ENCODE measurements at regions not wholly inside any gene's neighbourhood (a gene's known extent, or its start where the extent isn't known, plus 50 kb on each side); places are given as distances from the start of the nearest gene placed in this dataset.

- dilution Hi-C loops (cut with MboI; ENCODE audit: extremely low pct_ligation_motif_present, low sequenced_read_pairs): no loop called here
- no peaks in the 10 kb centered on the region for H4K20me1 ChIP-seq (replicated peaks; ENCODE audit: control insufficient read depth, extremely low read depth, insufficient read depth, low read length)
- H2AFZ ChIP-seq (ENCODE audit: low read depth, low read length): no peak overlapping the region
- H3K79me2 ChIP-seq (ENCODE audit: control insufficient read depth, insufficient read depth, low read length): no peaks in the 10 kb centered on the region
- no peaks in the 10 kb centered on the region for H3K36me3 ChIP-seq (ENCODE audit: control insufficient read depth in 2 of 2, extremely low read depth in 1 of 2, insufficient read depth in 2 of 2, low read length in 2 of 2)
- DNase-seq (ENCODE audit: low read depth, low spot score) (no peak), FAIRE-seq (no peak)
- CTCF ChIA-PET: no interaction called here
- no peaks in the 10 kb centered on the region for H3K4me1 ChIP-seq (ENCODE audit: control insufficient read depth, extremely low read depth, insufficient read depth, low read length)
- no peaks in the 10 kb centered on the region for H3K9me3 ChIP-seq (replicated peaks; ENCODE audit: control insufficient read depth, insufficient read depth, low read length)
- TF ChIP-seq MAX (IDR thresholded peaks at IDR 0.05; ENCODE audit: insufficient read depth, insufficient read length) (no peak), GATA2 (IDR thresholded peaks at IDR 0.05; ENCODE audit: insufficient read depth, insufficient read length, low read depth, low read length) (no peak), POLR2A (IDR thresholded peaks at IDR 0.05; ENCODE audit: low read depth, low read length) (no peak), EZH2 (IDR thresholded peaks at IDR 0.05; ENCODE audit: borderline replicate concordance, low read depth, low read length, severe bottlenecking) (no peak), POLR2AphosphoS5 (IDR thresholded peaks at IDR 0.05; ENCODE audit: insufficient read depth, low read depth, low read length) (no peak), JUN (IDR thresholded peaks at IDR 0.05; ENCODE audit: borderline replicate concordance, insufficient read depth, insufficient read length, low read depth) (no peak), MYC (IDR thresholded peaks at IDR 0.05; ENCODE audit: low read depth, low read length) (no peak), FOS (IDR thresholded peaks at IDR 0.05; ENCODE audit: borderline replicate concordance, insufficient read depth, low read length) (no peak)
- TF ChIP-seq, protein P1, sequence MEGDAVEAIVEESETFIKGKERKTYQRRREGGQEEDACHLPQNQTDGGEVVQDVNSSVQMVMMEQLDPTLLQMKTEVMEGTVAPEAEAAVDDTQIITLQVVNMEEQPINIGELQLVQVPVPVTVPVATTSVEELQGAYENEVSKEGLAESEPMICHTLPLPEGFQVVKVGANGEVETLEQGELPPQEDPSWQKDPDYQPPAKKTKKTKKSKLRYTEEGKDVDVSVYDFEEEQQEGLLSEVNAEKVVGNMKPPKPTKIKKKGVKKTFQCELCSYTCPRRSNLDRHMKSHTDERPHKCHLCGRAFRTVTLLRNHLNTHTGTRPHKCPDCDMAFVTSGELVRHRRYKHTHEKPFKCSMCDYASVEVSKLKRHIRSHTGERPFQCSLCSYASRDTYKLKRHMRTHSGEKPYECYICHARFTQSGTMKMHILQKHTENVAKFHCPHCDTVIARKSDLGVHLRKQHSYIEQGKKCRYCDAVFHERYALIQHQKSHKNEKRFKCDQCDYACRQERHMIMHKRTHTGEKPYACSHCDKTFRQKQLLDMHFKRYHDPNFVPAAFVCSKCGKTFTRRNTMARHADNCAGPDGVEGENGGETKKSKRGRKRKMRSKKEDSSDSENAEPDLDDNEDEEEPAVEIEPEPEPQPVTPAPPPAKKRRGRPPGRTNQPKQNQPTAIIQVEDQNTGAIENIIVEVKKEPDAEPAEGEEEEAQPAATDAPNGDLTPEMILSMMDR (IDR thresholded peaks at IDR 0.05; ENCODE audit: extremely low read depth in 1 of 2, insufficient read depth in 1 of 2, low read depth in 1 of 2, low read length in 2 of 2): no peak
- H3K9me1 ChIP-seq (replicated peaks; ENCODE audit: control insufficient read depth, extremely low read depth, insufficient read depth, low read length): no peaks in the 10 kb centered on the region
- POLR2A ChIA-PET: no interaction called here
- intact Hi-C loops (cut with micrococcal nuclease): no loop called here
- H3K9ac ChIP-seq (replicated peaks; ENCODE audit: extremely low read depth, insufficient read depth, low read length): no peak overlapping the region
- H3K4me3 ChIP-seq (replicated peaks in 1 of 3; ENCODE audit: insufficient read depth in 1 of 3, low read depth in 1 of 3, low read length in 3 of 3): no peak overlapping the region
- no peaks in the 10 kb centered on the region for H3K27me3 ChIP-seq (ENCODE audit: control insufficient read depth in 2 of 2, insufficient read depth in 2 of 2, low read length in 2 of 2)
- no peak overlapping the region for H3K4me2 ChIP-seq (ENCODE audit: insufficient read depth, low read length)
- no TSS peak for BruUV-seq (replicated peaks)
- H3K27ac ChIP-seq (ENCODE audit: insufficient read depth, low read depth, low read length): no peak overlapping the region
These were observed 603.8 kb downstream of the PLCL1 start for GRCh38 chr2:198408171-198408570.
